HCT116 (cell line): ENCODE measurements at regions not wholly inside any gene's neighbourhood (a gene's known extent, or its start where the extent isn't known, plus 50 kb on each side); places are given as distances from the start of the nearest gene placed in this dataset.

Experiments
- ATAC-seq: fragments of 200-7000 bp; cut with Tn5 transposase; 2 replicates; pipeline ENCODE4 v1.9.1; 2020; ENCODE audit warnings: mild to moderate bottlenecking, moderate library complexity
- BruUV-seq: library from RNA; stranded (reverse); fragments of 400-500 nt; replicated peaks from 2 replicates; lab custom pipeline; 2021; lab: Mats Ljungman, UMichigan
- CTCF ChIA-PET: fragments of 300-600 bp; sonication (Branson Sonifier 250); formaldehyde crosslinking; loops from one replicate; lab custom pipeline; 2021; ENCODE audit warnings: antibody characterized with exemption; lab: Charles Lee
- POLR2A ChIA-PET: fragments of 300-600, 350-600 bp; sonication (Branson Sonifier 250); formaldehyde crosslinking; loops from one replicate; lab custom pipeline; 2021; ENCODE audit warnings: antibody characterized with exemption; lab: Charles Lee
- RAD21 ChIA-PET, 2 experiments: fragments of 300-600 bp; sonication (Branson Sonifier 250); formaldehyde crosslinking; loops; one replicate each; lab custom pipeline; 2023; ENCODE audit warnings: low total read pairs in 2 of 2; ENCODE audit not compliant: uncharacterized antibody in 2 of 2, unreplicated experiment in 2 of 2, low non-redundant PET in 1 of 2; lab: Charles Lee
- DNase-seq: peaks from one replicate; pipeline ENCODE4 v3.0.0-alpha.2; 2010; ENCODE audit warnings: low read depth, low spot score
- H2AFZ ChIP-seq: fragments of 200-600 bp; shearing (Covaris generic), sonication (generic); 2 replicates; pipeline ENCODE4 v1.6.1; 2017; ENCODE audit warnings: low read depth, mixed run types, mixed read lengths, antibody characterized with exemption, low read length; ENCODE audit not compliant: poor library complexity, severe bottlenecking
- H3K27ac ChIP-seq: 2 replicates; pipeline ENCODE4 v1.5.1; 2012; ENCODE audit warnings: low read depth, low read length
- H3K27me3 ChIP-seq: fragments of 200-600 bp; sonication (generic); 2 replicates; pipeline ENCODE4 v1.6.1; 2016; ENCODE audit warnings: mixed run types, low read length, mixed read lengths; ENCODE audit not compliant: insufficient read depth
- H3K36me3 ChIP-seq, 2 experiments: fragments of 200-500 bp in 1 of 2; fragments of 200-600 bp in 1 of 2; sonication (Bioruptor generic) in 1 of 2; sonication (generic) in 1 of 2; 2 replicates each; pipeline versions ENCODE4 v1.5.1 to v1.6.1; 2014 to 2016; ENCODE audit warnings: low read length in 2 of 2, inconsistent platforms in 1 of 2, mixed read lengths in 1 of 2, mixed run types in 1 of 2; ENCODE audit not compliant: insufficient read depth in 2 of 2, control insufficient read depth in 1 of 2
- H3K4me1 ChIP-seq, 2 experiments: fragments of 200-600 bp in 1 of 2; sonication (generic) in 1 of 2; 2 replicates each; pipeline versions ENCODE4 v1.5.1 to v1.6.1; 2012 to 2017; ENCODE audit warnings: low read length in 2 of 2, inconsistent platforms in 1 of 2, mild to moderate bottlenecking in 1 of 2, mixed read lengths in 1 of 2, mixed run types in 1 of 2, moderate library complexity in 1 of 2; ENCODE audit not compliant: insufficient read depth in 2 of 2, control insufficient read depth in 1 of 2
- H3K4me2 ChIP-seq: fragments of 200-600 bp; sonication (generic); 2 replicates; pipeline ENCODE4 v1.6.1; 2017; ENCODE audit warnings: mixed run types, low read length, mixed read lengths
- H3K4me3 ChIP-seq, 2 experiments: fragments of 200-600 bp in 1 of 2; sonication (generic) in 1 of 2; replicated peaks in 1 of 2; 2 replicates each; pipeline ENCODE4 v1.5.1; 2011 to 2016; ENCODE audit warnings: low read length in 2 of 2, control low read depth in 1 of 2, low read depth in 1 of 2, mild to moderate bottlenecking in 1 of 2, mixed read lengths in 1 of 2, mixed run types in 1 of 2
- H3K79me2 ChIP-seq: fragments of 200-600 bp; sonication (generic); 2 replicates; pipeline ENCODE4 v1.6.1; 2017; ENCODE audit warnings: mild to moderate bottlenecking, mixed run types, low read length, moderate library complexity, mixed read lengths; ENCODE audit not compliant: insufficient read depth
- H3K9ac ChIP-seq: fragments of 200-600 bp; sonication (generic); 2 replicates; pipeline ENCODE4 v1.6.1; 2016; ENCODE audit warnings: low read length, mixed read lengths
- H3K9me2 ChIP-seq: fragments of 200-600 bp; sonication (generic), shearing (Covaris generic); 2 replicates; pipeline ENCODE4 v1.6.1; 2017; ENCODE audit warnings: mixed run types, mild to moderate bottlenecking, moderate library complexity; ENCODE audit not compliant: insufficient read depth
- H3K9me3 ChIP-seq, 2 experiments: fragments of 200-500 bp in 1 of 2; fragments of 200-600 bp in 1 of 2; sonication (Bioruptor generic) in 1 of 2; sonication (generic) in 1 of 2; 2 replicates each; pipeline ENCODE4 v1.6.1; 2014 to 2017; ENCODE audit warnings: low read length in 2 of 2, mixed read lengths in 2 of 2, inconsistent platforms in 1 of 2, low read depth in 1 of 2, mild to moderate bottlenecking in 1 of 2, mixed run types in 1 of 2, moderate library complexity in 1 of 2; ENCODE audit not compliant: control insufficient read depth in 1 of 2, insufficient read depth in 1 of 2
- H4K20me1 ChIP-seq: fragments of 200-600 bp; sonication (generic), shearing (Covaris generic); 2 replicates; pipeline ENCODE4 v1.6.1; 2017; ENCODE audit warnings: mixed run types, mild to moderate bottlenecking, moderate library complexity; ENCODE audit not compliant: insufficient read depth
- CBX3 ChIP-seq: IDR thresholded peaks from 2 replicates; pipeline ENCODE4 v1.6.1; 2012; ENCODE audit warnings: low read depth
- CEBPB ChIP-seq: IDR thresholded peaks from 2 replicates; pipeline ENCODE4 v1.6.1; 2012; ENCODE audit warnings: low read depth
- EZH2 ChIP-seq: fragments of 200-600 bp; sonication (generic); IDR thresholded peaks from 2 replicates; pipeline ENCODE4 v1.6.1; 2017; ENCODE audit warnings: antibody characterized with exemption, mixed run types
- EZH2phosphoT487 ChIP-seq: fragments of 200-600 bp; IDR thresholded peaks from 2 replicates; pipeline ENCODE4 v1.6.1; 2018; ENCODE audit warnings: antibody characterized with exemption, borderline replicate concordance
- FOSL1 ChIP-seq: IDR thresholded peaks from 2 replicates; pipeline ENCODE4 v1.6.1; 2012; ENCODE audit warnings: low read depth
- POLR2A ChIP-seq: IDR thresholded peaks from 2 replicates; pipeline ENCODE4 v1.7.0; 2011; ENCODE audit warnings: borderline replicate concordance; ENCODE audit not compliant: insufficient read depth, insufficient read length; ENCODE audit errors: extremely low read depth
- SRF ChIP-seq: IDR thresholded peaks from 2 replicates; pipeline ENCODE4 v1.6.1; 2012; ENCODE audit warnings: low read depth
- YY1 ChIP-seq: IDR thresholded peaks from 2 replicates; pipeline ENCODE4 v1.6.1; 2011; ENCODE audit warnings: low read length, low read depth, moderate library complexity, mild to moderate bottlenecking; ENCODE audit not compliant: insufficient replicate concordance; ENCODE audit errors: extremely low read depth
- ZBTB33 ChIP-seq: IDR thresholded peaks from 2 replicates; pipeline ENCODE4 v1.6.1; 2011; ENCODE audit warnings: mild to moderate bottlenecking, low read length, moderate library complexity; ENCODE audit not compliant: insufficient replicate concordance; ENCODE audit errors: extremely low read depth
- ZFX ChIP-seq: fragments of 450-650 bp; IDR thresholded peaks from 2 replicates; pipeline ENCODE4 v1.6.1; 2017
- ZNF274 ChIP-seq: fragments of 200-500 bp; sonication (Bioruptor generic); IDR thresholded peaks from 2 replicates; pipeline ENCODE4 v1.6.1; 2014; ENCODE audit warnings: mild to moderate bottlenecking, low read depth, low read length, inconsistent platforms
- intact Hi-C: fragments of 100-400 bp; cut with micrococcal nuclease; formaldehyde crosslinking; loops from 2 replicates; pipeline ENCODE4 v1.10.0; 2022

GRCh38 chr6:27135087-27135657 is 112.3 kb upstream of the PRSS16 start:
- BruUV-seq, result no TSS peak
- intact Hi-C loops, result no loop called here

More at GRCh38 chr6:27135087-27135657, 112.3 kb upstream of the PRSS16 start:
- no peaks in the 10 kb centered on the region for H3K9me2 ChIP-seq
- H3K4me1 ChIP-seq, result peaks cover 21 to 37% of the 10 kb centered on the region in 2 experiments
- ChIA-PET RAD21 (no interaction called here), POLR2A (interaction anchor here (2.0 to 6.1 kb wide), 5 partner anchors 12 to 1109 kb away, joined by 7 to 390 read pairs (median 44); a partner anchor contains a TSS), CTCF (interaction anchor here (0.9 kb wide), 1 partner anchor 662 kb away, joined by 4 read pairs; no protein-coding TSS in a partner anchor)
- no peaks in the 10 kb centered on the region for H3K9me3 ChIP-seq
- H3K27me3 ChIP-seq, result no peaks in the 10 kb centered on the region
- no peak overlapping the region for H3K9ac ChIP-seq
- H3K79me2 ChIP-seq, result no peaks in the 10 kb centered on the region
- ATAC-seq, result no peak
- no peak for TF ChIP-seq YY1
- no peak for TF ChIP-seq ZBTB33
- no peak for TF ChIP-seq FOSL1
- no peak for TF ChIP-seq CBX3
- no peak for TF ChIP-seq CEBPB
- TF ChIP-seq SRF, result no peak
- TF ChIP-seq EZH2phosphoT487, result no peak
- TF ChIP-seq ZNF274, result no peak
- TF ChIP-seq ZFX, result no peak
- TF ChIP-seq POLR2A, result no peak
- no peak for TF ChIP-seq EZH2
- H3K4me3 ChIP-seq, result no peak overlapping the region
- DNase-seq, result no peak
- H3K4me2 ChIP-seq, result peak overlapping the region; percentile 85; the same call in 1 of the 2 replicates
- H4K20me1 ChIP-seq, result no peaks in the 10 kb centered on the region
- no peaks in the 10 kb centered on the region for H3K36me3 ChIP-seq
- peak overlapping the region; percentile 96; the same call in 1 of the 2 replicates for H3K27ac ChIP-seq
- H2AFZ ChIP-seq, result no peak overlapping the region
